ENCODE measurements at regions not wholly inside any gene's neighbourhood (a gene's known extent, or its start where the extent isn't known, plus 50 kb on each side); places are given as distances from the start of the nearest gene placed in this dataset.
"Not testable (repeated sequence)": the region's sequence is repeated elsewhere in the genome, so short reads cannot be mapped to it uniquely, and the experiment has no call there.

GRCh38 chr6:168848797-168849196, 404.8 kb downstream of the THBS2 start:
- DNase-seq = no peak

GRCh38 chr6:168844821-168845609, 404.0 kb downstream of the SMOC2 start:
- DNase-seq = no peak

- DNase-seq = not testable (repeated sequence)
Measured at GRCh38 chr6:168842632-168843212, 401.7 kb downstream of the SMOC2 start.

- no peak for DNase-seq
Measured at GRCh38 chr6:168841609-168842278, 400.8 kb downstream of the SMOC2 start.

GRCh38 chr6:168840932-168841331, 399.9 kb downstream of the SMOC2 start:
- DNase-seq = not testable (repeated sequence)

- not testable (repeated sequence) for DNase-seq
Measured at GRCh38 chr6:168840299-168840698, 399.3 kb downstream of the SMOC2 start.

GRCh38 chr6:168838037-168838399, 397.0 kb downstream of the SMOC2 start:
- no peak for DNase-seq

- no peak for DNase-seq
Measured at GRCh38 chr6:168837254-168838036, 396.5 kb downstream of the SMOC2 start.

- DNase-seq = peak; percentile 42
Measured at GRCh38 chr6:168835991-168836390, 395.0 kb downstream of the SMOC2 start.

- no peak for DNase-seq
Measured at GRCh38 chr6:168834801-168835200, 393.8 kb downstream of the SMOC2 start.

- no peak for DNase-seq
Measured at GRCh38 chr6:168834042-168834587, 393.1 kb downstream of the SMOC2 start.

GRCh38 chr6:168828800-168829199, 387.8 kb downstream of the SMOC2 start:
- DNase-seq = peak; percentile 38

GRCh38 chr6:168828035-168828434, 387.1 kb downstream of the SMOC2 start:
- DNase-seq = no peak

GRCh38 chr6:168827586-168827871, 386.5 kb downstream of the SMOC2 start:
- no peak for DNase-seq

GRCh38 chr6:168826726-168827585, 386.0 kb downstream of the SMOC2 start:
- no peak for DNase-seq

GRCh38 chr6:168826078-168826390, 385.1 kb downstream of the SMOC2 start:
- no peak for DNase-seq

- no peak for DNase-seq
Measured at GRCh38 chr6:168825226-168826077, 384.5 kb downstream of the SMOC2 start.

- DNase-seq = peak; percentile 2
Measured at GRCh38 chr6:168823397-168824212, 382.6 kb downstream of the SMOC2 start.

- DNase-seq = no peak
Measured at GRCh38 chr6:168822376-168822775, 381.4 kb downstream of the SMOC2 start.

- DNase-seq = no peak
Measured at GRCh38 chr6:168819546-168819945, 378.6 kb downstream of the SMOC2 start.
